ENCODE measurements at regions not wholly inside any gene's neighbourhood (a gene's known extent, or its start where the extent isn't known, plus 50 kb on each side); places are given as distances from the start of the nearest gene placed in this dataset.

DNA sequence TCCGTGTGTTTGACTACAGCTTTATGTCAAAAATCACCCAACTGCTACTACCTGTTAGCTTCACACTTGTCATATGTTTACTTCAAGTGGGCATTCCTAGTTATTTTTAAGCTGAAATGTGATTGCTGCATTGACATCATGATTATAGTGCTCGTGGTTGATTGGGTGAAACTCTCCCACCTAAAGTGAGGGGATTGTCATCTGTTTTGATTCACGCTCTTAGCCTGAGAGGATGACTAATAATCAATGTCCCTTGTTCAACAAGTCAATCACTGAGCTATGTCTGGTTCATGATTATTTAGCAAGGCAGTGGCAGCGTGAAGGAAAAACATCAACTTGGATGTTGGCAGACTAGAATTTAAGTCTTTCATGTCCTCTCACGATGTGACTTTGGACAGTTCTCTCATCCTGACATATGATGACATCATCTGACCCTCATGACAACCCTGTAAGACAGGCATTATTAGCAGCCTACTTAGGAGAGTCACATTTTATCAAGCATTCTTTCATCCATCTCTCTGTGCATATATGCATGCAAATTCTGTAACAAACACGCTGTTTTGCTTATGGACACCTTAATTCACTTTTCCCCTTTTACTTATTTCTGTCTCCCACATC, 352.6 kb upstream of the ZMIZ1 start:
- TF ChIP-seq, protein P1, sequence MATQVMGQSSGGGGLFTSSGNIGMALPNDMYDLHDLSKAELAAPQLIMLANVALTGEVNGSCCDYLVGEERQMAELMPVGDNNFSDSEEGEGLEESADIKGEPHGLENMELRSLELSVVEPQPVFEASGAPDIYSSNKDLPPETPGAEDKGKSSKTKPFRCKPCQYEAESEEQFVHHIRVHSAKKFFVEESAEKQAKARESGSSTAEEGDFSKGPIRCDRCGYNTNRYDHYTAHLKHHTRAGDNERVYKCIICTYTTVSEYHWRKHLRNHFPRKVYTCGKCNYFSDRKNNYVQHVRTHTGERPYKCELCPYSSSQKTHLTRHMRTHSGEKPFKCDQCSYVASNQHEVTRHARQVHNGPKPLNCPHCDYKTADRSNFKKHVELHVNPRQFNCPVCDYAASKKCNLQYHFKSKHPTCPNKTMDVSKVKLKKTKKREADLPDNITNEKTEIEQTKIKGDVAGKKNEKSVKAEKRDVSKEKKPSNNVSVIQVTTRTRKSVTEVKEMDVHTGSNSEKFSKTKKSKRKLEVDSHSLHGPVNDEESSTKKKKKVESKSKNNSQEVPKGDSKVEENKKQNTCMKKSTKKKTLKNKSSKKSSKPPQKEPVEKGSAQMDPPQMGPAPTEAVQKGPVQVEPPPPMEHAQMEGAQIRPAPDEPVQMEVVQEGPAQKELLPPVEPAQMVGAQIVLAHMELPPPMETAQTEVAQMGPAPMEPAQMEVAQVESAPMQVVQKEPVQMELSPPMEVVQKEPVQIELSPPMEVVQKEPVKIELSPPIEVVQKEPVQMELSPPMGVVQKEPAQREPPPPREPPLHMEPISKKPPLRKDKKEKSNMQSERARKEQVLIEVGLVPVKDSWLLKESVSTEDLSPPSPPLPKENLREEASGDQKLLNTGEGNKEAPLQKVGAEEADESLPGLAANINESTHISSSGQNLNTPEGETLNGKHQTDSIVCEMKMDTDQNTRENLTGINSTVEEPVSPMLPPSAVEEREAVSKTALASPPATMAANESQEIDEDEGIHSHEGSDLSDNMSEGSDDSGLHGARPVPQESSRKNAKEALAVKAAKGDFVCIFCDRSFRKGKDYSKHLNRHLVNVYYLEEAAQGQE (IDR thresholded peaks at IDR 0.05; ENCODE audit: insufficient read depth in 1 of 2, low read depth in 2 of 2, low read length in 2 of 2): no peak
- TF ChIP-seq POLR2AphosphoS5 (IDR thresholded peaks at IDR 0.05; ENCODE audit: low read depth, low read length): no peak
- TF ChIP-seq TAF1 (IDR thresholded peaks at IDR 0.05; ENCODE audit: borderline replicate concordance, insufficient read depth, low read length): no peak
